K562 (cell line): ENCODE measurements at regions not wholly inside any gene's neighbourhood (a gene's known extent, or its start where the extent isn't known, plus 50 kb on each side); places are given as distances from the start of the nearest gene placed in this dataset.

ENCODE experiments used
- ATAC-seq: fragments of 200-7000 bp; cut with Tn5 transposase; 3 replicates; pipeline ENCODE4 v1.9.1; 2020; ENCODE audit warnings: moderate library complexity
- BruUV-seq: library from RNA; stranded (reverse); fragments of 400-500 nt; replicated peaks from 2 replicates; lab custom pipeline; 2021; lab: Mats Ljungman, UMichigan
- CTCF ChIA-PET: fragments of 300-600 bp; formaldehyde crosslinking; extraction: SDS; loops from one replicate; lab custom pipeline; 2021; ENCODE audit warnings: low intra/inter-chr PET ratio; lab: Yijun Ruan, JAX
- POLR2A ChIA-PET: fragments of 300-600, 350-650 bp; sonication (Branson Sonifier 250); formaldehyde crosslinking; extraction: SDS; loops from one replicate; lab custom pipeline; 2021; ENCODE audit warnings: antibody characterized with exemption, inconsistent platforms; lab: Yijun Ruan, JAX
- DNase-seq, 4 experiments: peaks; one replicate each; pipeline versions ENCODE4 v3.0.0 to v3.0.0-alpha.2; 2011 to 2018; ENCODE audit warnings: low spot score in 3 of 4, mixed read lengths in 3 of 4; ENCODE audit errors: extremely low read depth in 1 of 4
- FAIRE-seq: peaks from 2 replicates; lab custom pipeline; 2011; peaks lifted over from hg19 to GRCh38; lab: Jason Lieb, UNC
- H2AFZ ChIP-seq: 2 replicates; pipeline ENCODE4 v1.6.0; 2011; ENCODE audit warnings: low read depth, low read length, control low read depth, inconsistent platforms
- H3K27ac ChIP-seq: fragments of 200-600 bp; 3 replicates; pipeline ENCODE4 v1.8.0; 2011; ENCODE audit warnings: low read depth, mild to moderate bottlenecking, control low read depth, inconsistent platforms, low read length, moderate library complexity, mixed read lengths; ENCODE audit errors: extremely low read depth
- H3K27me3 ChIP-seq, 2 experiments: fragments of 300-600 bp in 1 of 2; 2 replicates in 1 of 2; 3 replicates in 1 of 2; pipeline versions ENCODE4 v1.6.0 to v1.8.0; 2011; ENCODE audit warnings: inconsistent platforms in 2 of 2, low read length in 2 of 2, mild to moderate bottlenecking in 1 of 2, mixed read lengths in 1 of 2, moderate library complexity in 1 of 2; ENCODE audit not compliant: control insufficient read depth in 2 of 2, insufficient read depth in 2 of 2
- H3K36me3 ChIP-seq: fragments of 300-600 bp; 3 replicates; pipeline ENCODE4 v1.8.0; 2011; ENCODE audit warnings: mild to moderate bottlenecking, low read length, inconsistent platforms; ENCODE audit not compliant: control insufficient read depth, insufficient read depth
- H3K4me1 ChIP-seq, 2 experiments: fragments of 200-600 bp in 1 of 2; replicated peaks in 1 of 2; 2 replicates in 1 of 2; 3 replicates in 1 of 2; pipeline versions ENCODE4 v1.5.1 to v1.8.0; 2011; ENCODE audit warnings: inconsistent platforms in 2 of 2, low read length in 2 of 2, mild to moderate bottlenecking in 1 of 2, mixed read lengths in 1 of 2, moderate library complexity in 1 of 2; ENCODE audit not compliant: control insufficient read depth in 2 of 2, insufficient read depth in 2 of 2
- H3K4me2 ChIP-seq: 2 replicates; pipeline ENCODE4 v1.6.1; 2011; ENCODE audit warnings: low read length, control low read depth, inconsistent platforms, mixed read lengths; ENCODE audit not compliant: insufficient read depth
- H3K4me3 ChIP-seq: fragments of 200-600 bp; sonication (generic), shearing (Covaris generic); 2 replicates; pipeline ENCODE4 v1.5.1; 2016; ENCODE audit warnings: control low read depth, inconsistent platforms
- H3K79me2 ChIP-seq: fragments of 200-600 bp; 3 replicates; pipeline ENCODE4 v1.8.0; 2011; ENCODE audit warnings: low read length, inconsistent platforms; ENCODE audit not compliant: control insufficient read depth, insufficient read depth
- H3K9ac ChIP-seq, 2 experiments: 2 replicates each; pipeline versions ENCODE4 v1.6.0 to v1.6.1; 2011; ENCODE audit warnings: low read depth in 2 of 2, low read length in 2 of 2, control low read depth in 1 of 2, inconsistent platforms in 1 of 2, mild to moderate bottlenecking in 1 of 2, mixed read lengths in 1 of 2; ENCODE audit not compliant: insufficient read depth in 1 of 2
- H3K9me1 ChIP-seq: one replicate; pipeline ENCODE4 v1.6.0; 2011; ENCODE audit warnings: inconsistent platforms, mild to moderate bottlenecking, low read length, moderate library complexity; ENCODE audit not compliant: control insufficient read depth, insufficient read depth
- H3K9me3 ChIP-seq: replicated peaks from 2 replicates; pipeline ENCODE4 v1.5.1; 2011; ENCODE audit warnings: low read depth, low read length, inconsistent platforms; ENCODE audit not compliant: control insufficient read depth, insufficient read depth
- H4K20me1 ChIP-seq: replicated peaks from 2 replicates; pipeline ENCODE4 v1.6.1; 2011; ENCODE audit warnings: low read length, inconsistent platforms, mixed read lengths; ENCODE audit not compliant: control insufficient read depth, insufficient read depth
- EWSR1 ChIP-seq: fragments of 450-650 bp; IDR thresholded peaks from 2 replicates; pipeline ENCODE4 v1.6.1; 2018; ENCODE audit warnings: borderline replicate concordance, mild to moderate bottlenecking, low read depth, moderate library complexity; ENCODE audit not compliant: partially characterized antibody
- GTF2E2 ChIP-seq: fragments of 200-800 bp; sonication (Bioruptor generic); IDR thresholded peaks from 2 replicates; pipeline ENCODE4 v1.6.1; 2016; ENCODE audit warnings: missing genetic modification characterization, missing compliant biosample characterization
- NFIC ChIP-seq: fragments of 450-650 bp; IDR thresholded peaks from 2 replicates; pipeline ENCODE4 v1.6.1; 2017; ENCODE audit warnings: mild to moderate bottlenecking, inconsistent platforms
- NR1H2 ChIP-seq: sonication (generic); formaldehyde crosslinking; IDR thresholded peaks from 2 replicates; pipeline ENCODE4 v1.4.0; 2020; ENCODE audit warnings: mild to moderate bottlenecking, missing genetic modification reagents
- SPI1 ChIP-seq: IDR thresholded peaks from 2 replicates; pipeline ENCODE4 v1.6.1; 2011; ENCODE audit warnings: low read depth, low read length, control low read depth, borderline replicate concordance
- ZNF23 ChIP-seq: fragments of 250-450 bp; sonication (Bioruptor Pico); IDR thresholded peaks from 2 replicates; pipeline ENCODE4 v1.4.0; 2020; ENCODE audit warnings: mild to moderate bottlenecking
- ZNF561 ChIP-seq: fragments of 450-650 bp; formaldehyde crosslinking; conservative IDR thresholded peaks from 2 replicates; pipeline ENCODE4 v1.4.0; 2020; ENCODE audit warnings: mild to moderate bottlenecking, moderate library complexity
- WGBS: fragments of 100-300 bp; shearing (Covaris generic); methylation state at CpG from one replicate; pipeline ENCODE4 v1.1.6; 2016; ENCODE audit warnings: low coverage, mixed read lengths; ENCODE audit not compliant: insufficient coverage; ENCODE audit errors: missing lambda C conversion rate; 5-methylcytosine and 5-hydroxymethylcytosine counted together
- in situ Hi-C: fragments of 300-500 bp; cut with MboI; formaldehyde crosslinking; loops from 4 replicates; pipeline ENCODE4 v1.15.0; 2018; ENCODE audit warnings: inconsistent platforms, mixed read lengths
- intact Hi-C: fragments of 100-400 bp; cut with micrococcal nuclease; formaldehyde crosslinking; loops from 2 replicates; pipeline ENCODE4 v1.14.2; 2022
- TF ChIP-seq, protein P1 (sequence below): fragments of 150-350 bp; IDR thresholded peaks from 2 replicates; pipeline ENCODE4 v1.6.1; 2014; ENCODE audit warnings: low read depth, mild to moderate bottlenecking, low read length, borderline replicate concordance
- TF ChIP-seq, protein P2 (sequence below): fragments of 250-450 bp; sonication (Bioruptor Pico); IDR thresholded peaks from 2 replicates; pipeline ENCODE4 v1.4.0; 2020

DNA sequence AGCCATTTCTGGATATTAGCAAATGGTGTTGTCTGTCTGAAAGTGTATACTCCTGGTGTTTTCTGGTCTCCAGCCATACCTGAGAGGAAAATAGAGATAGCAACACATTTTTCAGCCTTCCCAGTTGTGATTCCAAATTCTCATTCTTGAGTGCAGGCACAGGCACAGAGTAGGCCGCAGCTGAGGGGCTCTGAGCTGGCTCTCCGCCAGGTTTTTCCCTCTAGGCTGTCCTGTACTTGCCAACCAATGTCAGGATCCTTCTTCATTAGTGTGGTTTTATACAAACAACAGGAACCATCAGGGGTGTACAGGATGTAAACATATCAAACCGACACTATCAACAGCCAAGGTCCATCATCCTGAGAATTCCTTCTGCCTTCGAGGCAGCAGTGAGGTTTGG lies 1733.6 kb upstream of the CELF4 start:
- FAIRE-seq (no peak), ATAC-seq (no peak), DNase-seq (no peak)
- no peak overlapping the region for H2AFZ ChIP-seq
- no peaks in the 10 kb centered on the region; the same call in 1 of the 2 replicates for H3K9me3 ChIP-seq
- H3K9ac ChIP-seq: no peak overlapping the region
- H3K4me1 ChIP-seq: no peaks in the 10 kb centered on the region
- no peak overlapping the region for H3K27ac ChIP-seq
- 0% methylated on average over 4 of the region's 4 CpGs for WGBS
- no peaks in the 10 kb centered on the region for H3K79me2 ChIP-seq
- H3K4me3 ChIP-seq: no peak overlapping the region
- H3K9me1 ChIP-seq: no peaks in the 10 kb centered on the region
- BruUV-seq: no TSS peak
- no peaks in the 10 kb centered on the region for H3K27me3 ChIP-seq
- H3K4me2 ChIP-seq: no peak overlapping the region
- TF ChIP-seq, protein P1, sequence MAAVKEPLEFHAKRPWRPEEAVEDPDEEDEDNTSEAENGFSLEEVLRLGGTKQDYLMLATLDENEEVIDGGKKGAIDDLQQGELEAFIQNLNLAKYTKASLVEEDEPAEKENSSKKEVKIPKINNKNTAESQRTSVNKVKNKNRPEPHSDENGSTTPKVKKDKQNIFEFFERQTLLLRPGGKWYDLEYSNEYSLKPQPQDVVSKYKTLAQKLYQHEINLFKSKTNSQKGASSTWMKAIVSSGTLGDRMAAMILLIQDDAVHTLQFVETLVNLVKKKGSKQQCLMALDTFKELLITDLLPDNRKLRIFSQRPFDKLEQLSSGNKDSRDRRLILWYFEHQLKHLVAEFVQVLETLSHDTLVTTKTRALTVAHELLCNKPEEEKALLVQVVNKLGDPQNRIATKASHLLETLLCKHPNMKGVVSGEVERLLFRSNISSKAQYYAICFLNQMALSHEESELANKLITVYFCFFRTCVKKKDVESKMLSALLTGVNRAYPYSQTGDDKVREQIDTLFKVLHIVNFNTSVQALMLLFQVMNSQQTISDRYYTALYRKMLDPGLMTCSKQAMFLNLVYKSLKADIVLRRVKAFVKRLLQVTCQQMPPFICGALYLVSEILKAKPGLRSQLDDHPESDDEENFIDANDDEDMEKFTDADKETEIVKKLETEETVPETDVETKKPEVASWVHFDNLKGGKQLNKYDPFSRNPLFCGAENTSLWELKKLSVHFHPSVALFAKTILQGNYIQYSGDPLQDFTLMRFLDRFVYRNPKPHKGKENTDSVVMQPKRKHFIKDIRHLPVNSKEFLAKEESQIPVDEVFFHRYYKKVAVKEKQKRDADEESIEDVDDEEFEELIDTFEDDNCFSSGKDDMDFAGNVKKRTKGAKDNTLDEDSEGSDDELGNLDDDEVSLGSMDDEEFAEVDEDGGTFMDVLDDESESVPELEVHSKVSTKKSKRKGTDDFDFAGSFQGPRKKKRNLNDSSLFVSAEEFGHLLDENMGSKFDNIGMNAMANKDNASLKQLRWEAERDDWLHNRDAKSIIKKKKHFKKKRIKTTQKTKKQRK: no peak
- TF ChIP-seq SPI1 (no peak), ZNF23 (CRISPR knock-in tag) (no peak), GTF2E2 (tag) (no peak), EWSR1 (no peak), NFIC (peak; percentile 22; the same call in 1 of the 2 replicates), ZNF561 (no peak), NR1H2 (CRISPR knock-in tag) (no peak)
- TF ChIP-seq, protein P2, sequence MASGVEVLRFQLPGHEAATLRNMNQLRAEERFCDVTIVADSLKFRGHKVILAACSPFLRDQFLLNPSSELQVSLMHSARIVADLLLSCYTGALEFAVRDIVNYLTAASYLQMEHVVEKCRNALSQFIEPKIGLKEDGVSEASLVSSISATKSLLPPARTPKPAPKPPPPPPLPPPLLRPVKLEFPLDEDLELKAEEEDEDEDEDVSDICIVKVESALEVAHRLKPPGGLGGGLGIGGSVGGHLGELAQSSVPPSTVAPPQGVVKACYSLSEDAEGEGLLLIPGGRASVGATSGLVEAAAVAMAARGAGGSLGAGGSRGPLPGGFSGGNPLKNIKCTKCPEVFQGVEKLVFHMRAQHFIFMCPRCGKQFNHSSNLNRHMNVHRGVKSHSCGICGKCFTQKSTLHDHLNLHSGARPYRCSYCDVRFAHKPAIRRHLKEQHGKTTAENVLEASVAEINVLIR (CRISPR knock-in tag): no peak
- intact Hi-C loops: no loop called here
- POLR2A ChIA-PET: no interaction called here
- CTCF ChIA-PET: no interaction called here
- H4K20me1 ChIP-seq: no peaks in the 10 kb centered on the region
- no peaks in the 10 kb centered on the region for H3K36me3 ChIP-seq
- in situ Hi-C loops: no loop called here
